ENCODE measurements at regions not wholly inside any gene's neighbourhood (a gene's known extent, or its start where the extent isn't known, plus 50 kb on each side); places are given as distances from the start of the nearest gene placed in this dataset.

DNA sequence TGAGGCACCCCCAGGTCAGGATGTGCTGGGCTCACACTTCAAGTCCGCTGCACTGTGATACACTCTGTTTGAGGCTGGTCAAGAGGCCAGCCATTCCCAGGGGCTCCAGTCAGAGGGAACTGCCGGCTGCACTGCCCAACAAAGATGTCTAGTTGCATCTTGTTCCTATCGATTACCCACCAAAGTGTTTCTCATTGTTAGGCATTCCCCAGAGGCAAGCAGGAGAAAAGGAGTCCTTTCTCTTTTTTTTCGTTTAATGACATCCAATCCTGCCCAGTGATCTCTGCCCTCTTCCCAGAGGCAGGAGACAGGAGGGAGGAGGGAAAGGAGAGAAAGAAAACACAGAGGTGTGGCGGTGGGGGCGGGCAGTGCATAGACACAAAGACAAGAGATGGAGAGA lies 150.4 kb downstream of the OMA1 start:
- TF ChIP-seq, protein P1, sequence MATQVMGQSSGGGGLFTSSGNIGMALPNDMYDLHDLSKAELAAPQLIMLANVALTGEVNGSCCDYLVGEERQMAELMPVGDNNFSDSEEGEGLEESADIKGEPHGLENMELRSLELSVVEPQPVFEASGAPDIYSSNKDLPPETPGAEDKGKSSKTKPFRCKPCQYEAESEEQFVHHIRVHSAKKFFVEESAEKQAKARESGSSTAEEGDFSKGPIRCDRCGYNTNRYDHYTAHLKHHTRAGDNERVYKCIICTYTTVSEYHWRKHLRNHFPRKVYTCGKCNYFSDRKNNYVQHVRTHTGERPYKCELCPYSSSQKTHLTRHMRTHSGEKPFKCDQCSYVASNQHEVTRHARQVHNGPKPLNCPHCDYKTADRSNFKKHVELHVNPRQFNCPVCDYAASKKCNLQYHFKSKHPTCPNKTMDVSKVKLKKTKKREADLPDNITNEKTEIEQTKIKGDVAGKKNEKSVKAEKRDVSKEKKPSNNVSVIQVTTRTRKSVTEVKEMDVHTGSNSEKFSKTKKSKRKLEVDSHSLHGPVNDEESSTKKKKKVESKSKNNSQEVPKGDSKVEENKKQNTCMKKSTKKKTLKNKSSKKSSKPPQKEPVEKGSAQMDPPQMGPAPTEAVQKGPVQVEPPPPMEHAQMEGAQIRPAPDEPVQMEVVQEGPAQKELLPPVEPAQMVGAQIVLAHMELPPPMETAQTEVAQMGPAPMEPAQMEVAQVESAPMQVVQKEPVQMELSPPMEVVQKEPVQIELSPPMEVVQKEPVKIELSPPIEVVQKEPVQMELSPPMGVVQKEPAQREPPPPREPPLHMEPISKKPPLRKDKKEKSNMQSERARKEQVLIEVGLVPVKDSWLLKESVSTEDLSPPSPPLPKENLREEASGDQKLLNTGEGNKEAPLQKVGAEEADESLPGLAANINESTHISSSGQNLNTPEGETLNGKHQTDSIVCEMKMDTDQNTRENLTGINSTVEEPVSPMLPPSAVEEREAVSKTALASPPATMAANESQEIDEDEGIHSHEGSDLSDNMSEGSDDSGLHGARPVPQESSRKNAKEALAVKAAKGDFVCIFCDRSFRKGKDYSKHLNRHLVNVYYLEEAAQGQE (IDR thresholded peaks at IDR 0.05; ENCODE audit: insufficient read depth in 1 of 2, low read depth in 2 of 2, low read length in 2 of 2): no peak
- TF ChIP-seq POLR2AphosphoS5 (IDR thresholded peaks at IDR 0.05; ENCODE audit: low read depth, low read length): no peak
